B cell (primary cell): ENCODE measurements at regions not wholly inside any gene's neighbourhood (a gene's known extent, or its start where the extent isn't known, plus 50 kb on each side); places are given as distances from the start of the nearest gene placed in this dataset.

Experiments used
- ATAC-seq: fragments of 200-7000 bp; cut with Tn5 transposase; one replicate; pipeline ENCODE4 v1.10.0; 2021; ENCODE audit warnings: low read depth, mild to moderate bottlenecking, moderate number of reproducible peaks, moderate library complexity
- CTCF ChIA-PET: fragments of 350-600 bp; sonication (Branson Sonifier 250); formaldehyde crosslinking; loops from one replicate; lab custom pipeline; 2021; ENCODE audit warnings: antibody characterized with exemption, inconsistent platforms; lab: Charles Lee
- POLR2A ChIA-PET: fragments of 350-600 bp; sonication (Branson Sonifier 250); formaldehyde crosslinking; loops from one replicate; lab custom pipeline; 2021; ENCODE audit warnings: antibody characterized with exemption; lab: Charles Lee
- DNase-seq: peaks from one replicate; pipeline ENCODE4 v3.0.0; 2013
- H2AFZ ChIP-seq: 2 replicates; pipeline ENCODE4 v1.6.1; 2012; ENCODE audit warnings: mild to moderate bottlenecking, low read depth, low read length; ENCODE audit not compliant: insufficient read depth, poor library complexity, severe bottlenecking
- H3K27ac ChIP-seq, 2 donors: 1 replicate in 1 of 2; 2 replicates in 1 of 2; pipeline ENCODE4 v1.5.1; 2012 to 2013; ENCODE audit warnings: low read length in 2 of 2, mild to moderate bottlenecking in 2 of 2, moderate library complexity in 1 of 2
- H3K27me3 ChIP-seq, 4 experiments: fragments of 200-600 bp in 1 of 4; sonication (generic) in 1 of 4; replicated peaks in 1 of 4; 1 replicate in 2 of 4; 2 replicates in 2 of 4; pipeline versions ENCODE4 v1.6.1 to v1.7.0; 2013 to 2016; ENCODE audit warnings: low read length in 3 of 4, mild to moderate bottlenecking in 2 of 4, mixed read lengths in 1 of 4, moderate library complexity in 1 of 4; ENCODE audit not compliant: insufficient read depth in 4 of 4, control insufficient read depth in 3 of 4; ENCODE audit errors: control extremely low read depth in 1 of 4
- H3K36me3 ChIP-seq, 2 experiments: replicated peaks in 1 of 2; 1 replicate in 1 of 2; 2 replicates in 1 of 2; pipeline versions ENCODE4 v1.6.1 to v1.7.1; 2013; ENCODE audit warnings: low read length in 1 of 2; ENCODE audit not compliant: insufficient read depth in 2 of 2, control insufficient read depth in 1 of 2; ENCODE audit errors: control extremely low read depth in 1 of 2, extremely low read depth in 1 of 2
- H3K4me1 ChIP-seq, 2 donors: fragments of 200-600 bp in 1 of 2; sonication (generic) in 1 of 2; 1 replicate in 1 of 2; 2 replicates in 1 of 2; pipeline versions ENCODE4 v1.5.1 to v1.6.1; 2013 to 2017; ENCODE audit warnings: low read length in 2 of 2; ENCODE audit not compliant: control insufficient read depth in 2 of 2, insufficient read depth in 2 of 2
- H3K4me2 ChIP-seq: replicated peaks from 2 replicates; pipeline ENCODE3; 2012; ENCODE audit warnings: mild to moderate bottlenecking, low read depth, low read length; ENCODE audit not compliant: poor library complexity, severe bottlenecking
- H3K4me3 ChIP-seq, 5 experiments: fragments of 200-600 bp in 1 of 5; sonication (generic) in 1 of 5; 1 replicate in 3 of 5; 2 replicates in 2 of 5; pipeline versions ENCODE4 v1.5.1 to v1.7.0; 2011 to 2016; ENCODE audit warnings: low read length in 4 of 5, mild to moderate bottlenecking in 4 of 5, low read depth in 2 of 5, control low read depth in 1 of 5, moderate library complexity in 1 of 5; ENCODE audit not compliant: insufficient read depth in 1 of 5; ENCODE audit errors: control extremely low read depth in 1 of 5, extremely low read depth in 1 of 5
- H3K79me2 ChIP-seq: fragments of 200-600 bp; sonication (generic); one replicate; pipeline ENCODE4 v1.6.0; 2016; ENCODE audit warnings: low read length; ENCODE audit not compliant: control insufficient read depth, insufficient read depth
- H3K9ac ChIP-seq: fragments of 200-600 bp; sonication (generic); 2 replicates; pipeline ENCODE4 v1.6.1; 2017; ENCODE audit warnings: mild to moderate bottlenecking, low read length, moderate library complexity
- H3K9me3 ChIP-seq, 3 donors: one replicate each; pipeline versions ENCODE4 v1.6.1 to v1.7.1; 2013; ENCODE audit warnings: low read length in 2 of 3; ENCODE audit not compliant: control insufficient read depth in 2 of 3, insufficient read depth in 1 of 3; ENCODE audit errors: control extremely low read depth in 1 of 3
- H4K20me1 ChIP-seq: 2 replicates; pipeline ENCODE4 v1.6.0; 2012; ENCODE audit warnings: mild to moderate bottlenecking, low read length; ENCODE audit not compliant: insufficient read depth, control insufficient read depth, poor library complexity, severe bottlenecking
- H3K27ac Mint-ChIP-seq: one replicate; pipeline ENCODE4 v1.8.0; 2021; ENCODE audit warnings: mixed read lengths
- H3K27me3 Mint-ChIP-seq: one replicate; pipeline ENCODE4 v1.8.0; 2021; ENCODE audit warnings: mixed read lengths
- H3K4me1 Mint-ChIP-seq: one replicate; pipeline ENCODE4 v1.8.0; 2021; ENCODE audit warnings: mixed read lengths
- H3K4me3 Mint-ChIP-seq: one replicate; pipeline ENCODE4 v1.8.0; 2021; ENCODE audit warnings: mixed read lengths
- H3K9me3 Mint-ChIP-seq: one replicate; pipeline ENCODE4 v1.8.0; 2022; ENCODE audit warnings: mixed read lengths; ENCODE audit not compliant: insufficient read depth
- EZH2 ChIP-seq: IDR thresholded peaks from 2 replicates; pipeline ENCODE4 v1.6.1; 2012; ENCODE audit warnings: borderline replicate concordance, low read depth, mild to moderate bottlenecking, moderate library complexity, low read length; ENCODE audit not compliant: insufficient read depth, poor library complexity, severe bottlenecking
- WGBS: methylation state at CpG from one replicate; pipeline ENCODE4 v1.1.5; 2013; ENCODE audit warnings: missing lambda C conversion rate; ENCODE audit not compliant: insufficient coverage; 5-methylcytosine and 5-hydroxymethylcytosine counted together
- intact Hi-C: fragments of 100-400 bp; cut with micrococcal nuclease; formaldehyde crosslinking; loops from one replicate; pipeline ENCODE4 v1.10.0; 2022
- TF ChIP-seq, protein P1 (sequence below): fragments of 200-600 bp; IDR thresholded peaks from one replicate; pipeline ENCODE4 v1.8.0; 2022; ENCODE audit warnings: antibody characterized with exemption, mild to moderate bottlenecking

DNA sequence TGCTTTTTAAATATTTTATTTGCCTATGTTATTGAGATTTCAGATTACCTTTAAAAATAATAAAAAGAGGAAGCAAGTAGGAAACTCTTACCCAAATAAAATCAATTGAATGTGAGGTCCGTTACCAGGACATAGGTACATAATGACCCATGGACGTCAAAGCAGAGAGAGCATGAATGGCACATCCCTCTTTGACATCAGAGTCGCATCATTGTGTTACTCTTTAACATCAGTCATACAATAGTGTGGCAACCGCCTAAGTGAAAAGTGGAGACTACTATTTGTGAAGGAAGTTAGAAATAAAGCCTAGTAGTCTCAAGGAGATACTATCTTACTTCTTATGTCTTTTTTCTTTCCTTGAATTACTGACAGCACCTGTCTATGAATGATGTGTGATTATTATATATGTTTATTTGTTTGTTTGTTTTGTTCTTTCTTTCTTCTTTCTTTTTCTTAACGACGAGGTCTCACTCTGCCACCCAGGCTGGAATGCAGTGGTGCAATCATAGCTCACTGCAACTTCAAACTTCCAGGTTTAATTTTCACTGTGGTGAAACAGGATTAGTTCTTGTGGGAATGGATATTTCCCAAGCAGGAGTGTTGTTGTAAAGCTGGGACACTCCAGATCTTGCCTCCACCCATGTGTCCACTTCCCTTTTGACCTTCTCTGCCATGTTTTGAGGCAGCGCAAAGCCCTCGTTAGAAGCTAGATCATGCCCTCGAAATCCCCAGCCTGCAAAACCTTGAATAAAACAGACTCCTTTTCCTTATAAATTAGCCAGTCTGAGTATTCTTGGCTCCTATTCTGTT lies 407.2 kb upstream of the NETO1 start:
- Histone ChIP-seq H4K20me1 (no peaks in the 10 kb centered on the region), H3K9me3 (no peaks in the 10 kb centered on the region), H3K36me3 (no peaks in the 10 kb centered on the region), H3K9ac (no peak overlapping the region), H3K27ac (no peak overlapping the region), H3K27me3 (no peaks in the 10 kb centered on the region), H3K79me2 (no peaks in the 10 kb centered on the region), H3K4me2 (no peak overlapping the region), H3K4me1 (no peaks in the 10 kb centered on the region), H2AFZ (no peak overlapping the region), H3K4me3 (no peak overlapping the region)
- intact Hi-C loops: no loop called here
- WGBS: 96% methylated on average over 5 of the region's 9 CpGs
- DNase-seq: no peak
- H3K27me3 Mint-ChIP-seq: no peaks in the 10 kb centered on the region
- POLR2A ChIA-PET: no interaction called here
- H3K4me1 Mint-ChIP-seq: no peaks in the 10 kb centered on the region
- no peak for TF ChIP-seq EZH2
- TF ChIP-seq, protein P1, sequence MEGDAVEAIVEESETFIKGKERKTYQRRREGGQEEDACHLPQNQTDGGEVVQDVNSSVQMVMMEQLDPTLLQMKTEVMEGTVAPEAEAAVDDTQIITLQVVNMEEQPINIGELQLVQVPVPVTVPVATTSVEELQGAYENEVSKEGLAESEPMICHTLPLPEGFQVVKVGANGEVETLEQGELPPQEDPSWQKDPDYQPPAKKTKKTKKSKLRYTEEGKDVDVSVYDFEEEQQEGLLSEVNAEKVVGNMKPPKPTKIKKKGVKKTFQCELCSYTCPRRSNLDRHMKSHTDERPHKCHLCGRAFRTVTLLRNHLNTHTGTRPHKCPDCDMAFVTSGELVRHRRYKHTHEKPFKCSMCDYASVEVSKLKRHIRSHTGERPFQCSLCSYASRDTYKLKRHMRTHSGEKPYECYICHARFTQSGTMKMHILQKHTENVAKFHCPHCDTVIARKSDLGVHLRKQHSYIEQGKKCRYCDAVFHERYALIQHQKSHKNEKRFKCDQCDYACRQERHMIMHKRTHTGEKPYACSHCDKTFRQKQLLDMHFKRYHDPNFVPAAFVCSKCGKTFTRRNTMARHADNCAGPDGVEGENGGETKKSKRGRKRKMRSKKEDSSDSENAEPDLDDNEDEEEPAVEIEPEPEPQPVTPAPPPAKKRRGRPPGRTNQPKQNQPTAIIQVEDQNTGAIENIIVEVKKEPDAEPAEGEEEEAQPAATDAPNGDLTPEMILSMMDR: no peak
- CTCF ChIA-PET: no interaction called here
- H3K4me3 Mint-ChIP-seq: no peak overlapping the region
- ATAC-seq: no peak
- no peak overlapping the region for H3K27ac Mint-ChIP-seq
- no peaks in the 10 kb centered on the region for H3K9me3 Mint-ChIP-seq

DNA sequence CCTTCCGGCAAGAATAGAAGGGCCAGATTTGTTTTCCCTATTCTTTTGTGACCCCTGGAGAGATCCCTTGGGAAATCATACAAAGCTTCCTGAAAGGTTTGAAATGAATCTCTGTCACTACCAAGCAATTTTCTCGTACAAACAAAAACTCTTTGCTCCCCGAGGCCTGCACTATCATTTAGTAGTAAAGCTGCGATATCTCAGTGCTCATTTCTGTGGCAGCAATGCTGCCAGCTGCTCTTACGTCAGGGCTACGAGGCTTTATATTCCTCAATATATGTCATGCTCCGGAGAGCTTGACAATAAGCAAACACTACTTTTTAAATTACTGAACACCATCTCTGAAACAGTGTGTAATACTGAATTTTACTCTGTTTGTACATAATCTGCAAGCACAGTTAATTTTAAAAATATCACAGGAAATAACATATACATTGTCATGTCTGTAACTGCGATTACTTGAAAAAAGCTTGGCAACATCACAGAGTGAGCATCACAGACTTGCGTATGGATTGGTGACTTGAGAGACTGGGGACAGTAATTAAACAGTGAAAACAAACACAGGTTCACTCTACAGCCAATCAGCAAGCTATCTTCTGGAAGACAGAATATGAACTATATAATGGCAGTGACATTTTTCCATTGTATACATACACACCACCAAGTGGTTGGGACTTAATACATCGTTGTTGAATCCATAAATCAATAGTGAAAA lies 403.3 kb upstream of the NETO1 start:
- H3K9me3 ChIP-seq: no peaks in the 10 kb centered on the region
- Mint-ChIP-seq H3K4me1 (no peaks in the 10 kb centered on the region), H3K27me3 (no peaks in the 10 kb centered on the region), H3K9me3 (no peaks in the 10 kb centered on the region), H3K4me3 (no peak overlapping the region), H3K27ac (no peak overlapping the region)
- H3K4me2 ChIP-seq: no peak overlapping the region
- H3K36me3 ChIP-seq: no peaks in the 10 kb centered on the region
- ChIA-PET CTCF (interaction anchor here (0.6 kb wide), 1 partner anchor 518 kb away, joined by 3 read pairs; no protein-coding TSS in a partner anchor), POLR2A (no interaction called here)
- no peak overlapping the region for H3K4me3 ChIP-seq
- no peaks in the 10 kb centered on the region for H3K4me1 ChIP-seq
- H3K27me3 ChIP-seq: no peaks in the 10 kb centered on the region
- DNase-seq (no peak), ATAC-seq (no peak)
- no peak overlapping the region for H3K9ac ChIP-seq
- H4K20me1 ChIP-seq: no peaks in the 10 kb centered on the region
- no peaks in the 10 kb centered on the region for H3K79me2 ChIP-seq
- intact Hi-C loops: no loop called here
- no peak overlapping the region for H2AFZ ChIP-seq
- 94% methylated on average over 6 of the region's 10 CpGs for WGBS
- H3K27ac ChIP-seq: no peak overlapping the region
- no peak for TF ChIP-seq EZH2
- TF ChIP-seq, protein P1: no peak
